HEK293T (cell line): ENCODE measurements at regions not wholly inside any gene's neighbourhood (a gene's known extent, or its start where the extent isn't known, plus 50 kb on each side); places are given as distances from the start of the nearest gene placed in this dataset.

Source experiments
- FOXA1 ChIP-seq: fragments of 450-650 bp; IDR thresholded peaks from 2 replicates; pipeline ENCODE4 v1.6.1; 2016; ENCODE audit warnings: mild to moderate bottlenecking
- FOXK2 ChIP-seq: fragments of 450-650 bp; IDR thresholded peaks from 2 replicates; pipeline ENCODE4 v1.6.1; 2016; ENCODE audit warnings: mild to moderate bottlenecking
- NFRKB ChIP-seq: fragments of 450-650 bp; IDR thresholded peaks from 2 replicates; pipeline ENCODE4 v1.6.1; 2016; ENCODE audit warnings: mild to moderate bottlenecking, moderate library complexity
- PKNOX1 ChIP-seq: fragments of 450-650 bp; IDR thresholded peaks from 2 replicates; pipeline ENCODE4 v1.6.1; 2016
- SP1 ChIP-seq: fragments of 450-650 bp; IDR thresholded peaks from 2 replicates; pipeline ENCODE4 v1.6.1; 2017
- TARDBP ChIP-seq: fragments of 450-650 bp; IDR thresholded peaks from 2 replicates; pipeline ENCODE4 v1.6.1; 2016

GRCh38 chr6:139666284-139666683 lies 291.8 kb upstream of the CITED2 start:
- TF ChIP-seq TARDBP (no peak), SP1 (no peak), PKNOX1 (no peak), FOXK2 (no peak), NFRKB (no peak), FOXA1 (no peak)
